GM12878 (cell line): ENCODE measurements at regions not wholly inside any gene's neighbourhood (a gene's known extent, or its start where the extent isn't known, plus 50 kb on each side); places are given as distances from the start of the nearest gene placed in this dataset.

Source experiments
- CEBPB ChIP-seq, 2 experiments: fragments of 150-350 bp in 1 of 2; IDR thresholded peaks; 2 replicates each; pipeline ENCODE4 v1.6.1; 2012 to 2014; ENCODE audit warnings: low read depth in 2 of 2, low read length in 2 of 2, borderline replicate concordance in 1 of 2, inconsistent platforms in 1 of 2
- SRF ChIP-seq, 2 experiments: IDR thresholded peaks; 2 replicates each; pipeline ENCODE4 v1.6.1; 2011; ENCODE audit warnings: low read depth in 2 of 2, low read length in 2 of 2, mild to moderate bottlenecking in 1 of 2, moderate library complexity in 1 of 2

DNA sequence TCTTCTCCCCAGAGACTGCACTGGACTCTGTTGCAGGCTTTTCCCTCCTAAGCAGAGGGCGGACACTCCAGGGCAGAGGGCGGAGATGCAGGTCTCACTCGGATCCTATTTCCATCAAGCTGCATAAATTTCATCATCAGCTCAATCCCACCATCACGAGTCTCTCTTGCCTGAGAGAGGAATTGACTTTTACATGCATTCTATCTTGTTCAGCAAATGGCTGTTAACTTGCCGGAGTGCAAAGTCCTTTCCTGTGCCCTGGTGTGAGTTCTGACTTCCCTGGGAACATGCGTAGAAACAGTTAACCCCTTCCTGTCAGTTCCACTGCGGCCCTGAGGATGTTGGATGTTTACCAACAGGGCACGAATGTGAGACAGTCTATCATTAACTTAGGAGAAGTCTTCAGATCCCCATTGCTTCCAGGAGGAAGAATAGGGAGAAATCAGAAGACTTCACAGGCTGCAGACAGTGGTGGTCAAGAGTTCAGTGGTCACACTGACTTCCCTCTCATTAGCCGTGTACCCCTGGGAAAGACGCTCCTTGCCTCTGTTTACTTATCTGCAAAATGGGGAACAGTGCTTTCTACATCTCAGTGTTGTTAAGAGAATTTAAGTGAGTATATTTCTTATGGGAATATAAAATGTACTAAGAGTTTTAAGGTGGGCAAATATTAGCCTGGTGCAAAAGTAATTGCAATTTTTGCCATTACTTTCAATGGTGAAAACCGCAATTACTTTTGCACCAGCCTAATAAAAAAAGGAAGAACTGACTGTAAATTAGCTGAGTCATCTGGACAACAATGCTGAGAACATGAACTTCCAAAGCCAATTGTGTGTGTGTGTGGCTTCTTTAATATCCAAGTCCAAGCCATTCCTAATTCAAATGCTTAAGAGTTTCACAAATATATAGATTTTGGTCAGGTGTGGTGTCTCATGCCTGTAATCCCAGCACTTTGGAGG lies 248.0 kb downstream of the DRD1 start:
- TF ChIP-seq SRF (IDR thresholded peaks at IDR 0.05; ENCODE audit: low read depth in 2 of 2, low read length in 2 of 2) (no peak), CEBPB (IDR thresholded peaks at IDR 0.05; ENCODE audit: borderline replicate concordance in 1 of 2, low read depth in 2 of 2, low read length in 2 of 2) (no peak)
